GM19324 (cell line): ENCODE measurements at regions not wholly inside any gene's neighbourhood (a gene's known extent, or its start where the extent isn't known, plus 50 kb on each side); places are given as distances from the start of the nearest gene placed in this dataset.

ENCODE experiments used
- ATAC-seq: cut with Tn5 transposase; IDR thresholded peaks from one replicate; pipeline ENCODE4 v1.9.1; 2021; ENCODE audit warnings: mild to moderate bottlenecking, moderate library complexity; ENCODE audit not compliant: unreplicated experiment, low FRiP score

DNA sequence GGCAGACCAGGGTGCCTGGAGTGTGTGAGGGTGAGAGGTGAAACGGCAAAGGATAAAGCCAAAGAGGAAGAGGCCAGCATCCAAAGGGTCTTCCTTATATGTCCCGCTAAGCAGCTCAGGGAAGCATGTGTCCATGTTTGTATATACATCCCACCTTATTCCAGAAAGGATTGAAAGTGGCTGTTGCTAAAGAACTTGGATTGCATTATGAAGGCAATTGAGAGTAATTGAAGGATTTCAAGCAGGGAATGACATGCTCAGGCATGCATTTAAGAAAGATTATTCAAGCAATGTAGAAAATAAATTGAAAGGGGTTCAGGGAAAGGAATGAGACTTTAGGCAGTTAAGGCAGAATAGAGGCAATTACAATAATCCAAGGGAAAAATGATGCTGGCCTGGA, 237.6 kb upstream of the SOX9 start:
- ATAC-seq = no peak

DNA sequence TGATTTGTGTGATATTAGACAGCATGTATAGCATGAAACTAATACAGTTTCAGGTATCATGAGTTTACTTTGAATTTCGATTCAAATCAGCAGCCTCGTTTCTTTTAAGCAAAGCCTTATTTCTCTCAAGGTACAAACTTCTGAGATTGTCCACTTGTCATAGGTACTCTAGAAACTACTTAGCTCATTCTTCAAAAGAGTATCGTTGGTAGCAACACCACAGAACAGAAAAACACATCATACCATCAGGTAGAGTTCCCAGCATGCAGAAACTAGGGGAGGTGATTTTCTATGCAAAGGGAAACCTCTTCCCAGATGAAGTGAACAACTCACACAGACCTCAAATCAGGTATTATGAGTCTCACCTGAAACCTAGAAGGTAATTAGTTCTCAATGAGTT, 237.0 kb upstream of the SOX9 start:
- ATAC-seq = no peak

DNA sequence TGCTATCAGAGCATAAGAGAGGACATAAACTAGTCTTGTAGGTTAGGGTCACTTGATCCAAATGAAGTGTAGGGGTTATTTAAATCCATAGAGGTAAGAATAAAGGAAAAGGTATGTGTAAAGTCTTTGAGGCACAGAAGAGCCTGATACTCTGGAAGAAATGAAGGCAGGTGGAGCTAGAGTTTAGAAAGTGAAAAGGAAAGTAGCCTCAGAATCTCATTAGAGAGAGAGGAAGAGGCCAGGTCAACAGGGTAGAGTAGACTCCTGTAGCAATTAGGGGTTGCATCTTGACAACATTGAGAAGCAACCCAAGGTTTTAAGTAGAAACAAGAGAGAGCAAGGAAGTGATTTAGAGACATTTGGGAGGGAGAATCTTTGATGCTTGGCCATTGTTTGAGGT, 235.2 kb upstream of the SOX9 start:
- ATAC-seq = no peak

DNA sequence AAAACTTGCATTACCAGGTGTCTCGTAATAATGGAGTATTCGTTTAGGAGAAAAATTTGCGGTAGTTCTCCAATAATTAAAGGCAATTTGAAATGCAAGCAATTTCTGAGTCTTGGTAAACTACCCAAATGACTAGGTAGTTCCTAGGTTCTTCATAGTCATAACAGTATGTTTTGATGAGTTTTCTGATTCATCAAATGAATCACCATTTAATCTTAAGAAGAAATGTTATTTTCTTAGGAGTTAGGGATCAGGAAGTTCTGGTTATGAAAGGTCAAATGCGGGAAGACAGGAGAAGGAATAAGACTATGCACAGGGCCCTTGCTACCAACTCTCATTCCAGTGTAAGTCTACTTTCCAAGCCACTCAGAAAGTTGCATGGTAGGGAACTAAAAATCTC, 221.5 kb upstream of the SOX9 start:
- ATAC-seq = no peak

DNA sequence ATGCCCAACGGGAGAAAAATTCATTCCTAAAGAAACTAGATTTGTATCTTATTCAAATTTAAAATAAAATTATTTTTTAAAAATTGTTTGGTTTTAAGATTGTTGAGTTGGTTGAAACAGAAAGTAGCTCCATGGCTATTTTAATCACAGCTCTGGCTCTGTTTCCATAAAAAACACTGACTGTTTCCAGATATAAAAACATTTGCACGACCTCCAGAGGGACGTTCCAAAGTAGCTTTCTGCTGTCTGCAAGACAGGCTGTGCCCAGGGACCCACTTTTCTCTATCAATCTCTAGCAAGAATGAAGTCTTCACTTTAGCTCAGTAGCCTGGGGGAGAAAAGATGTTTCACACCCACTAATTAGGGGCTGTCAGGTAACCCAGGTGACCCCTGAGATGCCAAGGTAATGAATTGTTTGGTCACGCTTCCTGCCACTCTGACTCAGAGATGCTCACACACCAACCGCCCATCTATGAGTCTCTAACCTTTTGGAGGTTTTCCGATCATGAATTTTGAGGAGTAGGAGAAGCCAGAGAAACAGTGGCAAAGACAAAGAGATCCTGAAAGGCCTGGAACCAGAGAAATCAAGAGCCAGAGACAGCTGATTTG, 220.1 kb upstream of the SOX9 start:
- no peak for ATAC-seq

DNA sequence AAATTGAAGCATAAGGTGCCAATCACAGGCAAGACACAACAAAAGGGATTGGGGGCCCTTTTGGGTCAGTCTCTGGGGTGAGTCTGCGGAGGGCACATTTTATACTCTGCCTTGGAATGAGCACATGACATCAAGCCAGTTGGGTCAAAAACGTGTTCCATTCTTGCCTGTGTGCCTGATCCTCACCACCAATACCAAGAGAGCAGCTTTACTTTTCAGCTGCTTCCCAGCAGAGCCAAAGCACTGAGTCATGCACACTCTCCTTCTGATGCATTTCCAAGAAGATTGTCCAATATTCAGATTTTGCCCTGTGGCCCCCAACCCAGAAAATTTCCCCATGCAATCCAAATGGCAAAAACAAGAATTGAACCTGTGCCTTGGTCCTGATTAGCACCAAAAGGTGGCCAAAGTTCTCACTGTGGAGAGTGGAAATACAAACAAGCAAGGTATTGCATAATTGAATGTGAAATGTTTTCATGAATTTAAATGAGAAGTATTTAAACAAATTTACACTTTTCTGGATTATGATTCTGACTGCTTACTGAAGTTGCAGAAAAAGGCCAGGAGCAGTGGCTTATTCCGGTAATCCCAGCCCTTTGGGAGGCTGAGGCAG, 217.8 kb upstream of the SOX9 start:
- no peak for ATAC-seq

DNA sequence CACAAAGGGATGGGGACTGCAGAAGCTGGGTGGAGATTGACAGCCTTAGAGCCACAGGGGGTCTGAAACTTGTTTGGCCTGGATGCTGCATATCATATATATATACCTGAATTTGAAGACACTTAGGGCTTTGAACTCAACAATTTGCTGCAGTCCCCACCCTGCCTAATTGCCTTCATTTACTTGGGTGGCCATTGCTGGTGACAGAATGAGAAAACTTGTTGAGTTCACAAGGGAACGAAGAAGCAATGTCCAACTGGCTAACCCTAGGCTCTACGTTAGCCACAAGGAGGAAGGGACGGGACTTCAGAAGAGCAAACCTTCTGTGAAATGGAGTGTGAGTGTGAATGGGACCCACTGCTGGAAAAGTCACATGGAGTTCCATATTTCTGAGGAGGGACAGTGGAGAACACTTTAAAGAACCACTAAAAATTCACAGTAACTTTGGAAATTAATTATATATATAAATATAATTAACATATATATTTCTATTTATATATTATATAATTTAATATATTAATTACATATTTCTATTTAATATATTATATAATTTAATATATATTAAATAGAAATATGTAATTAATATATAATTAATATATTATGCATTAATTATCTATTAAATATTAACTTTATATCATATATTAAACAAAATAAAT, 215.3 kb upstream of the SOX9 start:
- no peak for ATAC-seq

DNA sequence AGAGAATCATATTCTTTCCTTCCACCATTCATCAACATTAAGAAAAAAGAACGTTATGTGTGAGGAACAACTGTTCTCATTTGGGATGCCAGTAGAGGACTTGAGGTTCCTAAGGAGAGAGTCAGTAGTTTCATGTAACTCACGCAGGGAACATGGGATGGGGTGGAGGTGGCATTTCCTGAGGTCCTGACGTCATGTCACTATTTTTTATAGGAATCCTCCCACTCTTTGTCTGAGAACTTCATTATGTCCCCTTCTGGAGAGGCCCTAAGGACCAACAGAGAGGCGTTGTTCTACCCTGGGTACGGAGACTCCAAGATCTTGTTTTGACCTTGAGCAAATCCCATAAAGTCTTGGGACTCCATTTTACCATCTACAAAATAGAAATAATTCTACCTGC, 211.7 kb upstream of the SOX9 start:
- ATAC-seq = no peak

DNA sequence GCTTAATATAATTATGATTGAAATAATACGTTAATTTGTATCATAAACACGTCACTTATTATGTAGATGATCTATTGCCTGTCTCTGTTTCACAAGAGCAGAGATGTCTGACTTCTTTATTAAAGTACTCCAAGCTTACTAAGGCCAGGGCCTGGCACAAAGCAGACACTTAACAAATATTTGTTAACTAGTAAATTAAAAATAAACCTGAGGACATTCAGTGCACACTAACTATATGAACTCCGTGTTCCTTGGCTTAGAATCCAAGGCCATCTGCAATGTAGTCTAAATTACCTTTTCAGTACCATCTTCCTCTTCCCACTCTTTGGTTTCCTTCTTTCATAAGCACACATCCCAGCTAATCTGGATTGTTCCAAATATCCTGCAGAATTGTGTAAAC, 210.8 kb upstream of the SOX9 start:
- no peak for ATAC-seq

DNA sequence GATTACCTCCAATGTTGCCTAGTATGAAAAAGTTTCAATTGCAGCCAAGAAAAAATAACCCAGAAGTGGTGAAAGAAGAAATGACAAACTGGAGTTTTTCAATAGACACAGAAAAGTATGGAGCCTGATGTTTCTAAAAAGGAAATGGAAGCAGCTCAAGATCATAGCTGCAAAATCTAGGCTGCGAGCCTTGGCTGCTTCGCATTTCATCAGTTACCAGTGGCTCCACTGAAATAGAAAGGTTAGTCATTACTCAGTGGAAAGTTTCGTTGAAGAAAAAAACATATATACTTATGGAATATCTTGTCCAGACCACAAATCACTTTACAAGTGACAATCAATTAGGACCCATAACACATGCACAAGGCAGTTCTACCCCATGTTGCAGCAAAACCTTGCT, 206.8 kb upstream of the SOX9 start:
- ATAC-seq = no peak

DNA sequence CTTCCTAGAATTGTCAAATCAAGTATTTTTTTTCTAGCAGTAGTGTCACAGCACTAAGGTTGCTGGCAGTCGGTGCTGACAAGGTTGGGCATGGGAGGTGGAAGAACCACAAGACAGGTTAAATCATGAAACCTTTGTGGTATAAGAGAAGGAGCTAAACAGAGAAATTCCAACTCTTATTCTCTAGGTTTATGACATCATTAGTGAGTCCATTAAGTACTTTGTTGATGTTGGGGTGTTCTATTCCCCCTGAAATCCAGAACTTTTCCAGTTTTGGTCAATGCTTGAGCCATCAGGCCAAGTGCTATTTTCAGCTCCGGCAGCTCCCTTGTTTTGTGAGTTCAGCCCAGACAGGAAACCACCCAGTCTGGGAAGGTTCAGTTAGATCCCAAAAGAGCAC, 206.0 kb upstream of the SOX9 start:
- ATAC-seq = no peak

DNA sequence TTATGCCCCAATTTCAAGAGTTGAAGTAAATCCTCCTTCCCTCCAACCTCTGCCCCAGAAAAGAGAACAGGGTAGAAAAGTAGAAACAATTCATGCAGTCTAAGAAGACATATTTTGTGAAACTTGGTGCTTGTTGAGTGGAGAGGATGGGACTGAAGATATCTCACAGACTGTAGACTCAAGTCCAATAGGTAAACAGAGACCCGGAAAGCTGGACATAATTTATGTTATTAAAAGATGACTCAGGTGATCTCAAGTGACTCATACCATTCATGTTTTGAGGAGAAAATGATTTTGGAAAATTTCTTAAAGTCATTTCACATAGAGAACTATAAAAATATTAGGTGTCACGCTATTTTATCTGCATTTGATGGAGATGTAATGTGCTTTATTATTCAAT, 203.1 kb upstream of the SOX9 start:
- no peak for ATAC-seq

DNA sequence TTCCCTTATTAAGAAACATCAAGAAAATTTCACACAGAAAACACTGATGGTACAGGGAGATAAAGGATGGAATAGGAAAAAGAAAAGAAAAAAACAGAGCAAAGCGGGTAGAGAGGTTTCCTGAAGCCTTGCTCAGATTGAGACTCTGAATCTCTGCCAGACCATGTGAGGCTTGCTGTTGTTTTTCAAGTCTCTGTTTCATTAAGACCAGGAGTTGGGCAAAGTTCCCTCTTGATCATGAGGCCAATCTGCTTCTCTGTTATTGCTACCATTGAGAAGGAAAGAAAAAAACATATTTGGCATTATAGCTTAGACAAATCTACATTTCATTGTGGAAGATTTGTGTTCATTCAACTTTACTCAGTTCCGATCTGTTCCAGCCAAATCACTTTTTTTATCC, 201.6 kb upstream of the SOX9 start:
- ATAC-seq = no peak

DNA sequence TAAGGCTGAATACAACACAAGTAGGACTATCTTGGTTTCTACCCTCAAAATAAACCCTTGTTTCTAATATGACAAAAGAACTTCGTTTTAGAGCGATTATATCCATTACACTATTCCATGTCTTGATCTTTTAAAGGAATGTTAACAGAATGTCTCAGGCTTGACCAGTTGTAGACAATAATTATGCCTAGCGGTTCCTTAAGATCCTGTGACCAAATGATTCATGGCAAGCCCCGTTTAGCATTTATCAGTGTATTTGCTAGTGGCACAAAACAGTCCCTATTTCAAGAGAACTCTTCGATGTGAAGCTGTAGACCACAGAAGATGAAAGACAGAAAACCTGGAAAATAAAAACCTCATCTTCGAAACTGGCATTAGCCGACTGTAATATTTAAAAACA, 200.9 kb upstream of the SOX9 start:
- no peak for ATAC-seq

DNA sequence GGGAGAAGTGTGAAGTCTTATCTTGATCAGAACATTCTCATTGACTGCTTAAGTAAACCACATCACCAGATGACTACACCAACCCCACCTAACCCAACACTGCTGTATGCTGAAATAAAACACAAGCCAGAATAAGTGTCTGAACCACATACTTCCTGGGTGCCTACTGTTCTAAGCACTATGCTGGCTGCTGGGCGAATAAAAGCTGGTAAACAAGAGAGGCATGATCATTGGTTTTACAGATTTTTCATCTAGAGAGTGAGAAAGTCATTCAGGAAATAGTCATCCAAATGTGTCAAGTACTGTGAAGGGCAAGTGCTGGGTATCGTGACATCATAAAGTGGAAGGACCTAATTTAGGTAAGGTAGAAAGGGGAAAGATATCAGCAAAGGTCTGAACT, 199.0 kb upstream of the SOX9 start:
- no peak for ATAC-seq

DNA sequence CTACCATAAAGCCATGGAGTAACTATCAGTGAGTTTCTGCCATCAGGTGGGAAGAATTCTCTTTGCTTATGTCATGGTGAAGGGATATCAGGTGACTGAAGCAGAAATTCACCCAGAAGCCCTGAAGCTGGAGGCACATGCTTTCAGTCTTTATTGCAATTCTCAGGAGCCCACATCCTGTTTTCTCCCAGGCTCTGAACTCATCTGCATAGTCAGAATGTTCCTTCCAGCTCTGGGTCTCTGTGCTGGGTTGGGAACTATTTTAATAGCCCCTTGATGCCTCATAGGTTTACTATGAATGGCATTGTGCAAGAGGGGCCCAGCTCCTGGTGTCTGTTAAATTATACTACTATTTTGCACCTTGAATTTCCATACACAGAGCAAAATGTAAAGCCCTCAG, 198.4 kb upstream of the SOX9 start:
- no peak for ATAC-seq

DNA sequence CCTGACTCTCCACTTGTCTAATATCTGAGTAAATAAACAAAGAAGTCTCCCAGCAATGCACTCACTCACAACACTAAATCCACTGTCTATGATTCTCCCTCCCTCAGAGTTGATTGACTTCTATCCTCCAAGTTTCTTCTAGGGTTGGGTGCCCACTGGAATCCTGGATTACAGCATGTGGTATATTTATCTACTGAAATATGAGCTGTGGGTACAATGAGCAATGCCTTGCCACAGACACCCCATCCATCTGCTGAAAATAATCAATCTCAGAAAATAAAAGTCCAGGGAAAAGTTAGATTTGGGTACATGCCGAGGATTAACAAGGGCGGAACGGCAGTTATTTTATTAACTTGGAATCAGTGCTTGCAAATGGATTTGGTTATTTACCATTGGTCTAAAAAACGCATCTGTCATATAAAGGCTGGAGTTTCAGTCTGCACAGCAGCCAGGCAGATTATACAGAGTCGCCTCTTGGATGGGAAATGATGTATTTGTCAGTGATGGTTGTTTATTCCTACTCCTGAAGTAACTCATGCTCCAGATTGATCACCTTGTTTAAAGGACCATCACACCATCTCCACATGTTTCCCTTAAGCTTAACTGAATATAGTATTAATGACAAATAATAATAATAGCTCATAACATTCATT, 193.9 kb upstream of the SOX9 start:
- no peak for ATAC-seq

DNA sequence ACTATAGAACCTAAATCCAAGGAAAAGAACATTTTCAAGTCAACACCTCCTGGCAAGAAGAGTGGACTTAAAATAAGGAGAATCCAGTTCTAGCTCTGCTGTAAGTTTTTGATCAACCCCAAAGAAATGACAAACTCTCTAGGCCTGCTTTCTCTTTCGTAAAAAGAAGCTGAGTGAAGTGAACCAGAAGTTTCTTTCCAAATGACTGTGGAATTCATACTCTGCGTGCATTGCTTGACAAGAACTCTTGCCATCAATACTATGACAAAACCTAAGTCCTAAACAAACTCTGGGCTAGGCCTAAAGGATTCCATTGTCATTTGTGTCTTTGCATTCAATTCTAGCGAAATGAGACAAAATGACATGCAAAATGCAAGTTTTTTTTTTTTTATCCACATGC, 187.5 kb upstream of the SOX9 start:
- ATAC-seq = no peak

DNA sequence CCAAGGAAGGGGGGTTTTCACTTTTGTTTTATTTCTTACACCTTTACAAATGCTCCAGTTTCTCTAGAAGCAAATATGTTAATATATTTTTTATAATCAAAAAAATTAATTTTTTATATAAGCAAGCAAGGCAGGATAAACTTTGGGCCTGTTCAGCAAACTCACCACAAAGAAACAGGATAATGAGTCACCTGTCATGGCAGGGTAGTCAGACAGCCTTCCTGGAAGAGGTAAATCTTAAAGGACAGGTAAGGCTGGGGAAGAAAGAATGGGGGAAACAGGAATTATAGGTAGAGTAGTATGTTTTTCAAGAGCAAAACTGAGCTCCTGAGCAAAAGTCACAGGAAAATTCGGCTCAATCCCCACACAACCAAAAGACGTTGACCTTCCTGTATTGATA, 186.3 kb upstream of the SOX9 start:
- ATAC-seq = no peak

DNA sequence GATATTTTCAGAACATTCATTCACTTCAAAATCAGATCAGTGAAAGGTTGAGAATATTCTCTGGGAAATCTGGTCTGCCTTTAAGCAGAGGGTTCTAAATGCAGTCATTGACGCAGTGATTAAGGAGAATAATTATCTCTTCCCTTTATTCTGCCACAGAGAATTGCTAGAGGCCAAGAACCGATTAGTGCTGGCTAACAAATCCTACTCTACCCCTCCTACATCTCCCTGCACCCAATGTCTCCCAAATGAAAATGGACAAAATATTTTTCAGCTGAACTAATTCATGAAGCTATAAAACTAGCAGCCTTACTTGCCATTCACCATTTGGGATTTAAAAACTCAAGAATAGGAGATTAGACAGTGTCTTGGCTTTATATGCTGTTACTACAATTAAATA, 185.5 kb upstream of the SOX9 start:
- no peak for ATAC-seq

DNA sequence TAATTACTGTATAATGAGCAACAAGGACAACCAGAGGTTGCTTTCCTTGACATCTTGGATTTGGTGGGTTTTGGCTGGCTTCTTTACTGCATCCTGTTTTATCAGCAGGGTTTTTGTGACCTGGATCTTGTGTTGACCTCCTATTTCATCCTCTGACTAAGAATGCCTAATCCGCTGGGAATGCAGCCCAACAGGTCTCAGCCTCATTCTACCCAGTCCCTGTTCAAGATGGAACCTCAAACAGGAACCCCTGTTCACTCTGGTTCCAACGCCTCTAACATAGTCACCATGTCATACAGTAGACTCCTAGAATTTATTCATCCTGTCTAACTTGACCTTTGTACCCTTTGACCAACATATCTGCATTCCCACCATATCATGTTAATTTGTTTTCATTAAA, 183.8 kb upstream of the SOX9 start:
- no peak for ATAC-seq

DNA sequence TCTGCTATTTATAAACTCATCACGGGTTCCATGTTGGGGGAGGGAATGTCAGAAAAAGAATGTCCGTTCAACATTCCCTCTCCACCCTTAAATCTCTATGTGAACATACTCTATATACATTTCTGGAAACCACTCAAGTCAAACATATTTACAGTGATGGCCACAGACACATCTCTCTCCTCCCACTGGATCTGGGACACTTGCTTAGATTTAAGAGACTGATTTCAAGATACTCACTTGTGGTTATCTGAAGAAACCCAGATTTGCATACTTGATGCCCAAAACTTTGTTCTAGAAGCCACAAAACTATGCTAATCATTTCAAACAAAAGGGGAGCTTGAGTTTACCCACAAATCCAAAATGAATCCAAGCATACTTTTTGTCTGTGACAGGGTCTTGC, 182.9 kb upstream of the SOX9 start:
- ATAC-seq = no peak
